ENCODE measurements at regions not wholly inside any gene's neighbourhood (a gene's known extent, or its start where the extent isn't known, plus 50 kb on each side); places are given as distances from the start of the nearest gene placed in this dataset.

DNA sequence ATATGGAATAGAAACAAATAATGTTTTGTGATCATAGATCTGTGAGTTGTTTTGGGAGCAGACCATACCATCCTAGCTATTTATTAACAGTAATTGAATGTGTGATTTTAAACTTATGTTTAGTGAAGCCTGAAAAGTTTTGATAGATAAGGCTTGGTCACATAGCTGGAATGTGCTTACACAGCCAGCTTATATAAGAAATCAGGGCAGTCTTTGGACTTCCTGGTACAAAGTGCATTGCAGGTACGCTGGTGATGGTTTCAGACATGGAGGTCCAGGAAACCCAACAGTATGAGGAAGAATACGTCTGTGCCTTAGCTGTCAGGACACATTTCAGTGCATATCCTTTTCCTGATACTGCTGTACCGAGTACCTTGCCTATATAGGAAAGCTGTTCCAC, 2316.2 kb upstream of the PCDH20 start:
- TF ChIP-seq, protein P1, sequence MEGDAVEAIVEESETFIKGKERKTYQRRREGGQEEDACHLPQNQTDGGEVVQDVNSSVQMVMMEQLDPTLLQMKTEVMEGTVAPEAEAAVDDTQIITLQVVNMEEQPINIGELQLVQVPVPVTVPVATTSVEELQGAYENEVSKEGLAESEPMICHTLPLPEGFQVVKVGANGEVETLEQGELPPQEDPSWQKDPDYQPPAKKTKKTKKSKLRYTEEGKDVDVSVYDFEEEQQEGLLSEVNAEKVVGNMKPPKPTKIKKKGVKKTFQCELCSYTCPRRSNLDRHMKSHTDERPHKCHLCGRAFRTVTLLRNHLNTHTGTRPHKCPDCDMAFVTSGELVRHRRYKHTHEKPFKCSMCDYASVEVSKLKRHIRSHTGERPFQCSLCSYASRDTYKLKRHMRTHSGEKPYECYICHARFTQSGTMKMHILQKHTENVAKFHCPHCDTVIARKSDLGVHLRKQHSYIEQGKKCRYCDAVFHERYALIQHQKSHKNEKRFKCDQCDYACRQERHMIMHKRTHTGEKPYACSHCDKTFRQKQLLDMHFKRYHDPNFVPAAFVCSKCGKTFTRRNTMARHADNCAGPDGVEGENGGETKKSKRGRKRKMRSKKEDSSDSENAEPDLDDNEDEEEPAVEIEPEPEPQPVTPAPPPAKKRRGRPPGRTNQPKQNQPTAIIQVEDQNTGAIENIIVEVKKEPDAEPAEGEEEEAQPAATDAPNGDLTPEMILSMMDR (IDR thresholded peaks at IDR 0.05): no peak
- no peak for TF ChIP-seq POLR2A (IDR thresholded peaks at IDR 0.05)
